Stimulated activated CD8-positive, alpha-beta memory T cell treated with anti-CD3 and anti-CD28 coated beads, Interleukin-4, amount 100 ng/mL, for 48 hours (primary cell): ENCODE measurements at regions not wholly inside any gene's neighbourhood (a gene's known extent, or its start where the extent isn't known, plus 50 kb on each side); places are given as distances from the start of the nearest gene placed in this dataset.

Experiments used
- DNase-seq: peaks from one replicate; pipeline ENCODE4 v3.0.0-alpha.2; 2020

DNA sequence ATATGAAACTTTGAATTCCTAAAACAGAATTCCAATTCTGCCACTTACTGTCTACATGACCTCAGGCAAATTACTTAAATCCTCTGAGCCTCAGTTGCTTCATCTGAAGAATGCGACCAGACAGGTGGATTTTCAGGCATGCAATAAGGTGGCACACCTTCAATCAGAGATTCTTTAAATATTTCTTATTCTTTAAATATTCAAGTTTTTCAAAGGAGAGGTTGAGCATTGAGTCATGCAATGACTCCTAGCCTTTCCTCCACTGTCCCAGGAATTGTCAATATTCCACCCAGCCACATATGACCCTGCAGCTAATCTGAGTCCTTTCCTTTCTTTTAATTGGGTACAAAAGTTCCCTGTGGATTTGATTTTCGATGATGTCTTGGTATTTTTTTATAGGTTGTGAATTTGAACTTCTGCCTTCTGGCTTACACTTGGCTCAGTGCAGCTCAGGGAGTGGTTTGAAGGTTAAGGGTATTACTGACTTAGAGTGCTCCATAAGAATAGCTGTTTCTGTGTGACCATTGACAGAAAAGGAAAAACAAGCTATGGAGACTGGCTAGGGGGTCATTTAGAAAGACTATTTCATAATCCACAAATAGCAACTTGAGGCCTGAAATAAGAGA, 52.2 kb upstream of the PRDX6 start:
- DNase-seq, result no peak

DNA sequence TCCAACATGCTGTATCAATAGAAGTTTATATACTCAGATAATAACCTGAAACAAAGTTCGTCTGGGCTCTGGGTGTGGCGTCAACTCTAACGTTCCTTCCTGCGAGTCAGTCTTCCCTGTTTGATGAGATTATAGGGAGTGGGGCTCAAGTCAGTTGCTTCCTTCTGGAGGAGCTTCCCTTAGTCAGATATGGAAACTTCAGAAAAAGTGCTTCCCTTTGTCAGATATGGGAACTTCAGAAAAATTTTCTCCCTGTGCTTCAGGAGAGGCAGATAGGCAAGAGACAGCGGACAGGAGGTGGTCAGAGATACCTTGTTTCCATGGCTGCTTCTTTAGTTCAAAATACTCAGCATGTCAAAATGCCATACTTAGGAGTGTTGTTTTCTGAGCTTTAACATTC, 51.1 kb upstream of the PRDX6 start:
- no peak for DNase-seq

DNA sequence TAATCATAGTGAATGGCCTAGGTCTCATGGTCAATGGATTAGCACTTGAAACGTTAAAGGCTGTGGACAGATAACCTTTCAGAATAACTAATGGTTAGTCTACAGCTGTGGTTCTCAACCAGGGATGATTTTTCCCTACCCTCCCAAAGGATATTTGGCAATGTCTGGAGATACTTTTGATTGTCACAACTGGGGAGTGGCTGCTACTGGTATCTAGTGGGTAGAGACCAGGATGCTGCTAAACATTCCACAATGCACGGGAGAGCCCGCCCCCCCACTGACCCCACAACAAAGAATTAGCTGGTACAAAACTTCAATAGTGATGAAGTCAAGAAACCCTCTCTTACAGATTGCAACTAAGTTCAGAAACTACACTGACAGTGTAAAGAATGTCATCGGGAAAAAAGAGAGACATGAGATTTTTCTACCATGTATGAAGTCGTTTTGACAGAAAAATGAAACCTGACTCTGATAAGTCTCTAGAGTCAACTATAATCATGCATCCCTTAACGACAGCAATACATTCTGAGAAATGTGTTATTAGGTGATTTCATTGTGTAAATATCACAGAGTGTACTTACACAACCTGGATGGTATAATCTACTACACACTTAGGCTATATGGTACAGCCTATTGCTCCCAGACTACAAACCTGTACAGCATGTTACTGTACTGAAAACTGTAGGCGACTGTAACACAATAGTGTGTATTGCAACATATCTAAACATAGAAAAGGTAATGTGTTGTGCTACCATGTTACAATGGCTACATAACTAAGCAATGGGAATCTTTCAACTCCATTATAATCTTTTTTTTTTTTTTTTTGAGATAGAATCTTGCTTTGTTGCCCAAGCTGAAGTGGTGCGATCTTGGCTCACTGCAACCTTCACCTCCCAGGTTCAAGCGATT, 49.7 kb upstream of the PRDX6 start:
- no peak for DNase-seq
